ENCODE measurements at regions not wholly inside any gene's neighbourhood (a gene's known extent, or its start where the extent isn't known, plus 50 kb on each side); places are given as distances from the start of the nearest gene placed in this dataset.
"Not testable (repeated sequence)": the region's sequence is repeated elsewhere in the genome, so short reads cannot be mapped to it uniquely, and the experiment has no call there.

DNA sequence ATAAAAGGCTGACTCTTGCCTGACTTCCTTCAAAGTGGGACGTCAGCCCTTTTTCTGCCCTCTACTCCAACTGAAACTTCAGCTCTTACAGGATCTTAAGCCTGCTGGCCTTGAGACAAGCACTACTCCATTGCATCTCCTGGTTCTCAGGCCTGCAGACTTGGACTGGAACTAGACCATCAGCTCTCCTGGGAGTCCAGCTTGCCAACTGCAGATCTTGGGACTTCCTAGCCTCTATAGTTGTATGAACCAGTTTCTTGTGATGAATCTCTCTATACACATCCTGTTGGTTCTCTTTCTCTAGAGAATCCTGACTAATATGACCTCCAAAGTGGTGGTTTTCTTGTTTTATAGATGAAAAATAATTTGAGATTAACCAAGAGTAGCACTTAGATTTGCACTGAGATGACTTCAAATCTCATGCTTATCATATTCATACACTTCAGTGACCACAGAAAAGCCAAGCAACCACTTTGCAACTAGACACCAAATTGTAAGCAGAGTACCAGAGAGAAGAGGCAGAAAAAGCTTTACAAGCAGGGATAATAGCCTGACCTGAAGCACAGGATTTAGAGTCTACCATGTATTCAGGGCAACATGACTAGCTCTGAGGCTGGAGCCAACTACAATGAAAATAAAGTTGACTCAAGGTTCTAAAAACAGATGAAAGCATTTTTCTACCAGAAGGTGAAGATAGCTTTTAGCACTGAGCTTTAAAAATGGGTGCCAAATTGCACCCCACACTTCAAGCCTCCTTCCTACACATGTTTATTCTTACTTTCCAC lies 661.3 kb upstream of the USP24 start:
- WGBS, 2 donors = 76 to 90% methylated on average over 1 of the region's 1 CpG
- H3K9me3 ChIP-seq = no peaks in the 10 kb centered on the region
- H3K4me3 ChIP-seq = no peak overlapping the region
- H3K27me3 ChIP-seq = no peaks in the 10 kb centered on the region
- no peak for DNase-seq (ENCODE audit: low spot score in 2 of 2)
- no peaks in the 10 kb centered on the region for H3K36me3 ChIP-seq
- no peak overlapping the region for H3K27ac ChIP-seq
- no peak for TF ChIP-seq EP300 (IDR thresholded peaks at IDR 0.05)
- TF ChIP-seq POLR2A (IDR thresholded peaks at IDR 0.05) = no peak
- TF ChIP-seq, protein P1, sequence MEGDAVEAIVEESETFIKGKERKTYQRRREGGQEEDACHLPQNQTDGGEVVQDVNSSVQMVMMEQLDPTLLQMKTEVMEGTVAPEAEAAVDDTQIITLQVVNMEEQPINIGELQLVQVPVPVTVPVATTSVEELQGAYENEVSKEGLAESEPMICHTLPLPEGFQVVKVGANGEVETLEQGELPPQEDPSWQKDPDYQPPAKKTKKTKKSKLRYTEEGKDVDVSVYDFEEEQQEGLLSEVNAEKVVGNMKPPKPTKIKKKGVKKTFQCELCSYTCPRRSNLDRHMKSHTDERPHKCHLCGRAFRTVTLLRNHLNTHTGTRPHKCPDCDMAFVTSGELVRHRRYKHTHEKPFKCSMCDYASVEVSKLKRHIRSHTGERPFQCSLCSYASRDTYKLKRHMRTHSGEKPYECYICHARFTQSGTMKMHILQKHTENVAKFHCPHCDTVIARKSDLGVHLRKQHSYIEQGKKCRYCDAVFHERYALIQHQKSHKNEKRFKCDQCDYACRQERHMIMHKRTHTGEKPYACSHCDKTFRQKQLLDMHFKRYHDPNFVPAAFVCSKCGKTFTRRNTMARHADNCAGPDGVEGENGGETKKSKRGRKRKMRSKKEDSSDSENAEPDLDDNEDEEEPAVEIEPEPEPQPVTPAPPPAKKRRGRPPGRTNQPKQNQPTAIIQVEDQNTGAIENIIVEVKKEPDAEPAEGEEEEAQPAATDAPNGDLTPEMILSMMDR (IDR thresholded peaks at IDR 0.05) = no peak
- no peaks in the 10 kb centered on the region for H3K4me1 ChIP-seq

DNA sequence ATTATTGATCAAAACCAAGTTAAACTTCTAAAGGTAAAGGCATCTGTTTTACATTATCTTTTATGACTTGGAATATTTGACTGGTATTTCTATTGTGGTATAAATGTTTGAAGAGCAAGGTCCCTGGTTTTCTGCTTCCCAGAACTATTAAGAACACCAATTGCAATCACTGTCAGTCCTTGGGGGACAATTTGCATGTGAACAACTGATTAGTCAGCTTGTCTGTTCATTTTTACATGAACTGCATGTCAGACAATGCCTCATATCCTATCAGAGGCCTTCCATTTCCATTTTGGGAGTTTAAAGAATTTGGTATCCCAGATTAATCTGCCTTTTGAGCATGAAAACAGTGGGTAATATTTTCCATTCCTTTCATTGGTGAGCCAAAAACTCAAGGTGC lies 654.9 kb upstream of the USP24 start:
- TF ChIP-seq EP300 (IDR thresholded peaks at IDR 0.05) = no peak
- no peak for TF ChIP-seq POLR2A (IDR thresholded peaks at IDR 0.05)
- TF ChIP-seq, protein P1 (IDR thresholded peaks at IDR 0.05) = no peak
- peaks cover 0 to 6% (median 0%) of the 10 kb centered on the region in 4 donors for H3K4me1 ChIP-seq
- no peaks in the 10 kb centered on the region for H3K36me3 ChIP-seq
- no peak overlapping the region for H3K27ac ChIP-seq
- no peak overlapping the region for H3K4me3 ChIP-seq
- H3K27me3 ChIP-seq = no peaks in the 10 kb centered on the region
- no peak for DNase-seq (ENCODE audit: low spot score in 2 of 2)
- no peaks in the 10 kb centered on the region for H3K9me3 ChIP-seq

DNA sequence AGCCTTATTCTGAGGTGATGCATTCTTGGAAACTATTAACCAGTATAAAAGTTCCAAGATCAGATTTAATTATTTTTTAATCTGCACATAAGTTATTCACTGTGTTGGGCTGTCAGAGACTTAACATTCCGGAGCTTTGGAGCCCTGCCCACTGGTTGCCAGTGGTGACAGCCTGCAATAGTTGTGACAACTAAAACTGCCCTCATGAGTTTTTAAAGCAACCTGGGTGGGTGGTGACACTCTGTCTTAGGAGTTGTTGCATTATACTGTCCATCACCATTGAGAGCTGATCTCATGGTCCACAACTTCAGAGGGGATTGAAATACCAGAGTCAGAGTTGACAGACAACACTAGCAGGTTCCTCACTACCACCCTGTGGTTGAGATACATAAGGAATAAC lies 653.9 kb upstream of the USP24 start:
- H3K4me1 ChIP-seq = peaks cover 0 to 6% (median 0%) of the 10 kb centered on the region in 4 donors
- no peak overlapping the region for H3K4me3 ChIP-seq
- TF ChIP-seq, protein P1 (IDR thresholded peaks at IDR 0.05) = no peak
- TF ChIP-seq EP300 (IDR thresholded peaks at IDR 0.05) = no peak
- TF ChIP-seq POLR2A (IDR thresholded peaks at IDR 0.05) = no peak
- WGBS, 2 donors = 29 to 35% methylated on average over 1 of the region's 1 CpG
- H3K27me3 ChIP-seq = no peaks in the 10 kb centered on the region
- no peaks in the 10 kb centered on the region for H3K36me3 ChIP-seq
- no peak overlapping the region for H3K27ac ChIP-seq
- peak in 1 of 2 donors; percentile 11 for DNase-seq (ENCODE audit: low spot score in 2 of 2)
- no peaks in the 10 kb centered on the region for H3K9me3 ChIP-seq

DNA sequence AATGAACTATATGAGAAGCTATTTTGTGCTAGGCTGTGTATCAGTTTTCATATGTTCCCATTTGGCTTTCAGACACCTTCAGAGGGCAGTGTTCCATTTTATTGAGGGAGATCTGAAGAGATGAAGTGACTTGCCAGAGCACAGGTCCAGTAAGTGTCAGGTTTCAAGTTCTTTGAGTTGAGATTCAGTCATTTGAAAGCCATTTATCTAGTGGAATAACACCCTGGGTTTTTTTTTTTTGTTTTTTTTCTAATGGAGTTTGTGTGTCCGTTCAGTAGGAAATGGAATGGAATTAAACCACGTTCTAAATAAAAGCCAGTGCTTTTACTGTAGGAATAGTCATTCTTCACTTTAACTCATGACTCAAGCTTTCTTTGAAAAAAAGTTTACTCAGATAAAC lies 652.9 kb upstream of the USP24 start:
- Histone ChIP-seq H3K27me3 (no peaks in the 10 kb centered on the region), H3K27ac (no peak overlapping the region), H3K36me3 (no peaks in the 10 kb centered on the region), H3K9me3 (no peaks in the 10 kb centered on the region), H3K4me1 (peaks cover 0 to 6% (median 0%) of the 10 kb centered on the region in 4 donors), H3K4me3 (no peak overlapping the region)
- 31 to 40% methylated on average over 2 of the region's 2 CpGs for WGBS, 2 donors
- TF ChIP-seq, protein P1 (IDR thresholded peaks at IDR 0.05) = no peak
- TF ChIP-seq EP300 (IDR thresholded peaks at IDR 0.05) = no peak
- no peak for TF ChIP-seq POLR2A (IDR thresholded peaks at IDR 0.05)
- no peak for DNase-seq (ENCODE audit: low spot score in 2 of 2)

DNA sequence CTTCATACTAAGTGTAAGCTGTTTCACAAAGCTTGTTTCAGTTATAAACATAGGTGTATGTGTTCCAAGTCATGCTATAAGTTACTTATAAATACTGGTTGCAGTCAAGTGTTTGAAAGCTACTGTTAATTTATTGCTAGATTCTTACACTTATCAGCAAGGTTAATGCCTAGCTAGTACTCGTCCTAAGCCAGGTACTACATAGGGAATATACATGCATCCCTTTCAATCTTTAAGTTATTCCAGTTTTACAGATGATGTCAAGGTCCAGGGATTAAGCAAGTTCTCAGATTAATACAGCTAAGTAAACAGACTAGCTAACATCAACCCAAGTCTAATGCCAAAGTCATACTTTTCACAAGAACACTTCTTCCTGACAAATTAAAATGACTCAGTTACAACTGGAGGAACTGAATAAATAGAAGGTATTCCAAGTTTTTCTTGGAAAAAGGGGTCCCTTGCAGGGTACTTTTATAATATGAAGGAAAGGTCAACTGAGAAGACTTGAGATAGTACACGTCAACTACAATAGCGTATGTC lies 652.2 kb upstream of the USP24 start:
- no peaks in the 10 kb centered on the region for H3K36me3 ChIP-seq
- no peak overlapping the region for H3K27ac ChIP-seq
- peaks cover 0 to 6% (median 0%) of the 10 kb centered on the region in 4 donors for H3K4me1 ChIP-seq
- no peaks in the 10 kb centered on the region for H3K9me3 ChIP-seq
- no peaks in the 10 kb centered on the region for H3K27me3 ChIP-seq
- H3K4me3 ChIP-seq = no peak overlapping the region
- WGBS, 2 donors = 81 to 90% methylated on average over 3 of the region's 3 CpGs
- no peak for DNase-seq (ENCODE audit: low spot score in 2 of 2)
- no peak for TF ChIP-seq EP300 (IDR thresholded peaks at IDR 0.05)
- TF ChIP-seq POLR2A (IDR thresholded peaks at IDR 0.05) = no peak
- TF ChIP-seq, protein P1 (IDR thresholded peaks at IDR 0.05) = no peak

DNA sequence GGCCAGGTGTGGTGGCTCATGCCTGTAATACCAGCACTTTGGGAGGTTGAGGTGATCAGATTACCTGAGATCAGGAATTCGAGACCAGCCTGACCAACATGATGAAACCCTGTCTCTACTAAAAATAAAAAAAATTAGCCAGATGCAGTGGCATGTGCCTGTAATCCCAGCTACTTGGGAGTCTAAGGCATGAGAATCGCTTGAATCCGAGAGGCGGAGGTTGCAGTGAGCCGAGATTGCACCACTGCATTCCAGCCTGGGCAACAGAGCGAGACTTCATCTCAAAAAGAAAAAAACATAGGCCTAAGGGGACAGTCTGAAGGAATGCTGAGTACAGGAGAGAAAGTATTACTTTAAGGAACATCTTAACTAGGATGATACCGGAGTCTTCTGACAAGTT lies 650.6 kb upstream of the USP24 start:
- 89 to 93% methylated on average over 7 of the region's 7 CpGs for WGBS, 2 donors

More for the DNA sequence above, 650.6 kb upstream of the USP24 start:
- not testable (repeated sequence) for H3K27me3 ChIP-seq; DNase-seq (ENCODE audit: low spot score in 2 of 2); H3K4me1 ChIP-seq; H3K27ac ChIP-seq; H3K4me3 ChIP-seq; H3K9me3 ChIP-seq; H3K36me3 ChIP-seq

Measured in tibial nerve (tissue), 4 donors.